Endothelial cell of umbilical vein (primary cell): ENCODE measurements at regions not wholly inside any gene's neighbourhood (a gene's known extent, or its start where the extent isn't known, plus 50 kb on each side); places are given as distances from the start of the nearest gene placed in this dataset.

Experiments used
- BruUV-seq: library from RNA; stranded (reverse); fragments of 400-500 nt; replicated peaks from 2 replicates; lab custom pipeline; 2021; lab: Mats Ljungman, UMichigan
- CTCF ChIA-PET: fragments of 300-600, 350-600 bp; sonication (Branson Sonifier 250); formaldehyde crosslinking; loops from one replicate; lab custom pipeline; 2021; ENCODE audit warnings: antibody characterized with exemption, inconsistent platforms; lab: Charles Lee
- POLR2A ChIA-PET: fragments of 300-600, 350-600 bp; sonication (Branson Sonifier 250); formaldehyde crosslinking; loops from one replicate; lab custom pipeline; 2021; ENCODE audit warnings: antibody characterized with exemption, inconsistent platforms; lab: Charles Lee
- DNase-seq: peaks from one replicate; pipeline ENCODE4 v3.0.0-alpha.2; 2011; ENCODE audit warnings: low read depth, low spot score
- FAIRE-seq: peaks from 2 replicates; lab custom pipeline; 2011; peaks lifted over from hg19 to GRCh38; lab: Jason Lieb, UNC
- H2AFZ ChIP-seq: 2 replicates; pipeline ENCODE4 v1.6.0; 2012; ENCODE audit warnings: low read depth, low read length, control low read depth, inconsistent platforms
- H3K27ac ChIP-seq: 2 replicates; pipeline ENCODE4 v1.5.1; 2011; ENCODE audit warnings: low read depth, mild to moderate bottlenecking, control low read depth, low read length, moderate library complexity; ENCODE audit not compliant: insufficient read depth
- H3K27me3 ChIP-seq, 2 experiments: 2 replicates each; pipeline versions ENCODE4 v1.6.0 to v1.6.1; 2011; ENCODE audit warnings: low read length in 2 of 2, mixed read lengths in 1 of 2; ENCODE audit not compliant: control insufficient read depth in 2 of 2, insufficient read depth in 2 of 2
- H3K36me3 ChIP-seq, 2 experiments: 2 replicates in 1 of 2; 3 replicates in 1 of 2; pipeline ENCODE4 v1.5.1; 2011; ENCODE audit warnings: low read length in 2 of 2, mild to moderate bottlenecking in 1 of 2, moderate library complexity in 1 of 2; ENCODE audit not compliant: control insufficient read depth in 2 of 2, insufficient read depth in 2 of 2; ENCODE audit errors: extremely low read depth in 1 of 2
- H3K4me1 ChIP-seq: 3 replicates; pipeline ENCODE4 v1.5.1; 2011; ENCODE audit warnings: mild to moderate bottlenecking, low read length; ENCODE audit not compliant: control insufficient read depth, insufficient read depth; ENCODE audit errors: extremely low read depth
- H3K4me2 ChIP-seq: 2 replicates; pipeline ENCODE4 v1.6.1; 2011; ENCODE audit warnings: low read length, control low read depth, mixed read lengths; ENCODE audit not compliant: insufficient read depth
- H3K4me3 ChIP-seq, 3 experiments: fragments of 200-600 bp in 1 of 3; sonication (generic), shearing (Covaris generic) in 1 of 3; replicated peaks in 1 of 3; 2 replicates each; pipeline ENCODE4 v1.5.1; 2011 to 2016; ENCODE audit warnings: control low read depth in 3 of 3, low read length in 3 of 3, mild to moderate bottlenecking in 2 of 3, inconsistent platforms in 1 of 3, low read depth in 1 of 3, moderate library complexity in 1 of 3; ENCODE audit not compliant: insufficient read depth in 1 of 3
- H3K79me2 ChIP-seq: 2 replicates; pipeline ENCODE4 v1.6.0; 2012; ENCODE audit warnings: low read length, inconsistent platforms; ENCODE audit not compliant: control insufficient read depth, insufficient read depth
- H3K9ac ChIP-seq: replicated peaks from 2 replicates; pipeline ENCODE3; 2011; ENCODE audit warnings: low read length, control low read depth; ENCODE audit not compliant: insufficient read depth; ENCODE audit errors: extremely low read depth
- H3K9me1 ChIP-seq: replicated peaks from 3 replicates; pipeline ENCODE4 v1.6.0; 2011; ENCODE audit warnings: mild to moderate bottlenecking, low read length; ENCODE audit not compliant: control insufficient read depth, insufficient read depth; ENCODE audit errors: extremely low read depth
- H3K9me3 ChIP-seq: replicated peaks from 2 replicates; pipeline ENCODE4 v1.5.1; 2012; ENCODE audit warnings: low read length, inconsistent platforms; ENCODE audit not compliant: control insufficient read depth, insufficient read depth
- H4K20me1 ChIP-seq: replicated peaks from 2 replicates; pipeline ENCODE3; 2011; ENCODE audit warnings: mild to moderate bottlenecking, low read length; ENCODE audit not compliant: control insufficient read depth, insufficient read depth; ENCODE audit errors: extremely low read depth
- CTCF ChIP-seq, 2 donors: IDR thresholded peaks; 1 replicate in 1 of 2; 2 replicates in 1 of 2; pipeline ENCODE4 v1.5.1; 2011; ENCODE audit warnings: low read length in 2 of 2, mild to moderate bottlenecking in 2 of 2, moderate library complexity in 2 of 2, control low read depth in 1 of 2, inconsistent platforms in 1 of 2, low read depth in 1 of 2; ENCODE audit not compliant: insufficient read depth in 1 of 2; ENCODE audit errors: extremely low read depth in 1 of 2
- EZH2 ChIP-seq: IDR thresholded peaks from 2 replicates; pipeline ENCODE4 v1.6.1; 2012; ENCODE audit warnings: borderline replicate concordance, low read depth, mild to moderate bottlenecking, moderate library complexity, low read length, inconsistent platforms; ENCODE audit not compliant: severe bottlenecking
- FOS ChIP-seq: IDR thresholded peaks from 2 replicates; pipeline ENCODE4 v1.6.1; 2011; ENCODE audit warnings: mild to moderate bottlenecking, low read length, moderate library complexity, borderline replicate concordance; ENCODE audit not compliant: insufficient read depth
- GATA2 ChIP-seq: IDR thresholded peaks from 2 replicates; pipeline ENCODE4 v1.7.0; 2011; ENCODE audit warnings: low read depth, mild to moderate bottlenecking, moderate library complexity, mixed read lengths, low read length; ENCODE audit not compliant: insufficient read length, insufficient read depth
- JUN ChIP-seq: IDR thresholded peaks from 2 replicates; pipeline ENCODE4 v1.6.1; 2011; ENCODE audit warnings: borderline replicate concordance, low read depth; ENCODE audit not compliant: insufficient read length, insufficient read depth
- MAX ChIP-seq: IDR thresholded peaks from 2 replicates; pipeline ENCODE4 v1.6.1; 2011; ENCODE audit not compliant: insufficient read depth, insufficient read length
- MYC ChIP-seq: IDR thresholded peaks from one replicate; pipeline ENCODE4 v1.6.1; 2011; ENCODE audit warnings: mild to moderate bottlenecking, low read depth, low read length
- POLR2A ChIP-seq: IDR thresholded peaks from 2 replicates; pipeline ENCODE4 v1.6.1; 2012; ENCODE audit warnings: low read depth, mild to moderate bottlenecking, control low read depth, low read length
- POLR2AphosphoS5 ChIP-seq: IDR thresholded peaks from 2 replicates; pipeline ENCODE4 v1.6.1; 2012; ENCODE audit warnings: low read depth, mild to moderate bottlenecking, control low read depth, low read length, moderate library complexity; ENCODE audit not compliant: insufficient read depth
- dilution Hi-C: fragments of 300-500 bp; cut with MboI; formaldehyde crosslinking; loops from one replicate; pipeline ENCODE4 v1.15.0; 2019; ENCODE audit warnings: low sequenced_read_pairs; ENCODE audit not compliant: extremely low pct_ligation_motif_present
- intact Hi-C: fragments of 100-400 bp; cut with micrococcal nuclease; formaldehyde crosslinking; loops from one replicate; pipeline ENCODE4 v1.10.0; 2022

- H3K27ac ChIP-seq = no peak overlapping the region
- no peak overlapping the region for H3K4me3 ChIP-seq
- FAIRE-seq (no peak), DNase-seq (no peak)
- CTCF ChIA-PET = no interaction called here
- H3K9me3 ChIP-seq = no peaks in the 10 kb centered on the region
- no peak overlapping the region for H3K9ac ChIP-seq
- H3K4me2 ChIP-seq = no peak overlapping the region
- H3K36me3 ChIP-seq = no peaks in the 10 kb centered on the region
- H3K79me2 ChIP-seq = no peaks in the 10 kb centered on the region
- POLR2A ChIA-PET = no interaction called here
- H3K27me3 ChIP-seq = no peaks in the 10 kb centered on the region
- dilution Hi-C loops = no loop called here
- H3K4me1 ChIP-seq = no peaks in the 10 kb centered on the region
- H3K9me1 ChIP-seq = no peaks in the 10 kb centered on the region
- BruUV-seq = no TSS peak
- no peaks in the 10 kb centered on the region for H4K20me1 ChIP-seq
- TF ChIP-seq CTCF (IDR thresholded peaks at IDR 0.05; ENCODE audit: extremely low read depth in 1 of 2, insufficient read depth in 1 of 2, low read depth in 1 of 2, low read length in 2 of 2) (no peak), JUN (no peak), POLR2A (no peak), FOS (no peak), GATA2 (no peak), EZH2 (no peak), POLR2AphosphoS5 (no peak), MYC (no peak), MAX (no peak)
- H2AFZ ChIP-seq = no peak overlapping the region
- intact Hi-C loops = no loop called here
These were observed 158.9 kb upstream of the MEIS1 start for GRCh38 chr2:66275984-66276383.
